GM06990 (cell line): ENCODE measurements at regions not wholly inside any gene's neighbourhood (a gene's known extent, or its start where the extent isn't known, plus 50 kb on each side); places are given as distances from the start of the nearest gene placed in this dataset.
A peak's percentile ranks its signal among the peaks of the same experiment; 100 is the strongest.

Experiments used
- DNase-seq: peaks from one replicate; pipeline ENCODE4 v3.0.0-alpha.2; 2011; ENCODE audit not compliant: insufficient read length; ENCODE audit errors: extremely low read depth
- H3K27me3 ChIP-seq: replicated peaks from 2 replicates; pipeline ENCODE4 v1.6.0; 2011; ENCODE audit warnings: low read length; ENCODE audit not compliant: control insufficient read depth, insufficient read depth
- H3K36me3 ChIP-seq: 2 replicates; pipeline ENCODE4 v1.5.1; 2011; ENCODE audit warnings: low read length; ENCODE audit not compliant: control insufficient read depth, insufficient read depth
- H3K4me3 ChIP-seq: replicated peaks from 2 replicates; pipeline ENCODE4 v1.5.1; 2011; ENCODE audit warnings: low read depth, mild to moderate bottlenecking, control low read depth, low read length
- CTCF ChIP-seq: IDR thresholded peaks from 2 replicates; pipeline ENCODE4 v1.5.1; 2011; ENCODE audit warnings: low read length, control low read depth, mild to moderate bottlenecking, inconsistent platforms; ENCODE audit not compliant: insufficient read depth, poor library complexity, severe bottlenecking

- H3K36me3 ChIP-seq = no peaks in the 10 kb centered on the region
- TF ChIP-seq CTCF = no peak
- H3K27me3 ChIP-seq = peaks cover 1% of the 10 kb centered on the region
- no peak for DNase-seq
- H3K4me3 ChIP-seq = no peak overlapping the region
Measured at GRCh38 chr3:13195374-13195773, 122.1 kb upstream of the IQSEC1 start.

DNA sequence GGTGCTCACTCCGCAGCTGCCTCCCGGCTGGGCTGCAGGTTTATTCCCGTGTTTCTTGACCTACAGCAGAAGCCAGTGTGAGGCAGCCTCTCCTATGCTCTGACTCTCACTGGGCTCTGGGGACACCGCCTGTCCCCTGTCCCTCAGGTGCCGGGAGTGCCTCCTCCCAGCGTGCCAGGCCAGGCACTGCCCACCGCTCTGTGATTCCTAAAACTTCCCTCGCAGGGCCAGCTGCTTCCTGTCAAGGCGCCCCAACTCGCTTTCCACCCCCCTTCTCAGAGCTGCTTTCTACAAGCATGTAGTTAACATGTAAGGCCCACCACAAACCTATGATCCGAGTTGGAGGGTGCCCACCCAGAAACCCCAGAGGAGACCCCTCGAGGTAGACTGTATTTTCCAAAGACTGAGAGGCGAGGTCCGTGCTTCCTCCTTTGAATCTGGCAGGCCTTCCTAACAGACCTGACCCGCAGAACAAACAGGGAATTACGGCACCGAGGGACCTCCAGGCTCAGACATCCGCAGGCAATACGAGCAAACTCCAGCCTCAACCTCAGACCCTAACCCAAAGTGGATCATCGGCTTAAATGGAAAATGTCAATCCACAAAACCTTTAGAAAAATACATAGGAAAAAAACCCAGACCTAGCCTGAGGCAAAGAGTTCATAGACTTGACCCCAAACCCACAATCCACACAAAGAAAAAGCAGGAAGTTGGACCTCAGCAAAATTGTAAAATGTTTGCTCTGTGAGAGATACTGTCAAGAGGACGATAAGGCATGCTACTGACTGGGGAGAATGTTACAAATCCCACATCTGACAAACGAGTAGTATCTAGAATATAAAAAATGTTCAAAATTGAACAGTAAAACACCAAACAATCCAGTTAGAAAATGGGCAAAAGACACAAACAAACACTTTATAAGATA is 121.3 kb upstream of the IQSEC1 start:
- DNase-seq = no peak
- H3K27me3 ChIP-seq = peaks cover 1% of the 10 kb centered on the region
- TF ChIP-seq CTCF = no peak
- no peaks in the 10 kb centered on the region for H3K36me3 ChIP-seq
- H3K4me3 ChIP-seq = no peak overlapping the region

DNA sequence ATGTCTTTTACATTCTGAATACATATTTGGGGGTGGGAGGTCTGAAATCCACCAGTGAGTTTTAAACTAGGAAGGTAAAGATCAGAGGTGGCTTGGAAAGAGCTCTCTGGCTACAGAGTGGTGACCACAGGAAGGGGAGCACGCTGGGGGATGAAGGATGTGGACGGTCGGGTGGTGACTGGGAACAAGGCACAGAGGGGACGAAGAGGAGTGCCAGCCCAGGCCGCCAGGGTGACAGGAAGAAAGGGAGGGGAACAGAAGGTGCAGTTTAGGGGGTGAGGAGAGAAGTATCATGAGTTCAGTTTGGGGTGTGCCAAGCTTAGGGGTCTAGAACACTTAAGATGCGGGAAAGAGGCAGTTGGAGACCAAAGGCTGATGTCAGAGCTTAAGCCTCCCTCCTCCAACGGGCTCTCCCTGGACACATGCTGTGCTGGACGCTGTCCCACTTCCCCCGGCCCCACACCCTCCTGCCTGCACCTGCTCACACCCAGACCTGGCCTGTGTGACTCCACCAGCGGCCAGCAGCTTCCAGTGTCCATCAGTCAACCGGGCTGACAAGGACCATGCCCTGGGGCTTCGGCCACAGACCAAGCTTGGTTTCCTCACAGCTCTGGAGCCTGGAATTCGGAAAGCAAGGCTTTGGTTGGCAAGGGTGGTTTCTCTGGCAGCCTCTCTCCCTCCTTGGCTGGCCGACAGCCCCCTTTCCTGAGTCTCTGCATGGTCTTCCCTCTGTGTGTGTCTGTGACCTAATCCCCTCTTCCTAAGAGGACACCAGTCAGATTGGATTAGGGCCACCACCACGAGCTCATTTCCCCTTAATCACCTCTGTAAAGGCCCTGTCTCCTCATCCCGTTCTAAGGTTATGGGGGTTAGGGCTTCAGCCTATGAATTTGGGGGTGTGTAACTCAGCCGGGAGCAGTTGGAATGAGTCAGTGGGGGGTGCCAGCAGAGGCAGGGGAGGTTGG is 120.4 kb upstream of the IQSEC1 start:
- DNase-seq = no peak
- H3K4me3 ChIP-seq = no peak overlapping the region
- H3K27me3 ChIP-seq = peaks cover 1% of the 10 kb centered on the region
- H3K36me3 ChIP-seq = no peaks in the 10 kb centered on the region
- no peak for TF ChIP-seq CTCF

DNA sequence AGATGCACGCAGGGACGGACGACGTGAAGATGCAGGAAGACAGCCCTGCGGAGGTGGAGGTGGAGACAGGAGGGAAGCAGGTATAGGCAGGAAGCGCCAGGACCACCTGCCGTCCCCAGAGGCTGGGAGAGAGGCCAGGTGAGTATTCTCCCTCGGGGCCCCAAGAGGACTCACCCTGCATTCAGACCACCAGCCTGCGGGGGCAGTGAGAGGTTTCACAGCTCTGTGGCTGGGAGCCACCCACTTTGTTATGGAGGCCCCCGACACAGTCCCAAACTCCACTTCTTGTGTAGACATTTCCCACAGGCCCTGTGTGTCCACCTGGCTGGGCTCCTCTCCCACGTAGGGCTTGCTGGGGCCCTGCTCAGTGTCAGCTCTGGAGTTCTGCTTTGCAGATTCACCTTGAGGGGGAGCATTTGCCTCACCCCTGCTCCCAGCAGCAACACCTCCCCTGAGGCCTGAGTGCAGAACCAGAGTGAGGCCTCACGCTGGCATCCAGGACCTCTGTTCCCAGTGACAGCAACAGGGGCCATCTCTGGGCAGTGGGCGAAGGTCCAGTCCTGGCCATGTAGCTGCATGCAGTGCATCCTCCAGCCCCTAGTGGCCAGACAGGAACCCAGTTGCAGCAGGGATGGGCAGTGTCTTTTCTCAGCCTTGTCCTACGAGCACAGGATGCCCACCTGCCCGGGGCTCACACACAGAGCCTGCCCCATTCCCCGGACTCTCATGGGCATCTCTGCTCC is 119.4 kb upstream of the IQSEC1 start:
- Histone ChIP-seq H3K4me3 (no peak overlapping the region), H3K36me3 (no peaks in the 10 kb centered on the region), H3K27me3 (peaks cover 1% of the 10 kb centered on the region)
- DNase-seq = no peak
- peak; percentile 40 for TF ChIP-seq CTCF

DNA sequence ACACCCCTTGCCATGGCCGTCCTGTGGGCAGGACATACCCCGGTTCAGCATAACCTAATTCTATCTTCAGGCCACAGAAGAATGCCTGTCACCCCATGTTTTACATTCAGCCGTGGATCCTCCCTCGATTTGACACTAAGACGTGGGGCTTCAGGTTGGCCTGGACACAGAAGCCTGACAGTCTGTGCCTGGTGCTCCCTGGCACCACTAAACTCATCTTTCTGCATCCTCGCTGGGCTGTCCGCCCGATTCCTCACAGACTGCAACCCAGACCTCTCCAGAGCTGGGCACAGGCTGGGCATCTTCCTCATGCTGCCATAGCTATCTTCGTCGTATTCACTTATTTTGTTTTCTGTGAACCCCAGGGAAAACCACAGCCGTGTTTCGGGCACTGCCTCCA is 117.8 kb upstream of the IQSEC1 start:
- DNase-seq = no peak
- no peaks in the 10 kb centered on the region for H3K36me3 ChIP-seq
- TF ChIP-seq CTCF = no peak
- H3K27me3 ChIP-seq = no peaks in the 10 kb centered on the region; the same call in none of the 2 replicates
- H3K4me3 ChIP-seq = no peak overlapping the region
